Activated CD4-positive, alpha-beta memory T cell treated with anti-CD3 and anti-CD28 coated beads for 36 hours (primary cell): ENCODE measurements at regions not wholly inside any gene's neighbourhood (a gene's known extent, or its start where the extent isn't known, plus 50 kb on each side); places are given as distances from the start of the nearest gene placed in this dataset.

Experiments used
- CTCF ChIA-PET: fragments of 350-600 bp; sonication (Branson Sonifier 250); formaldehyde crosslinking; loops from one replicate; lab custom pipeline; 2021; ENCODE audit warnings: antibody characterized with exemption, inconsistent platforms; lab: Charles Lee
- POLR2A ChIA-PET: fragments of 350-600 bp; sonication (Branson Sonifier 250); formaldehyde crosslinking; loops from one replicate; lab custom pipeline; 2021; ENCODE audit warnings: antibody characterized with exemption; lab: Charles Lee
- DNase-seq: peaks from one replicate; pipeline ENCODE4 v3.0.0-alpha.2; 2020
- H3K27ac Mint-ChIP-seq: one replicate; pipeline ENCODE4 v1.8.0; 2021; ENCODE audit warnings: mixed read lengths
- H3K27me3 Mint-ChIP-seq: one replicate; pipeline ENCODE4 v1.8.0; 2021; ENCODE audit warnings: mixed read lengths
- H3K36me3 Mint-ChIP-seq: one replicate; pipeline ENCODE4 v1.8.0; 2021; ENCODE audit warnings: mixed read lengths
- H3K4me1 Mint-ChIP-seq: one replicate; pipeline ENCODE4 v1.8.0; 2021; ENCODE audit warnings: low read depth, mixed read lengths
- H3K4me3 Mint-ChIP-seq: one replicate; pipeline ENCODE4 v1.8.0; 2021; ENCODE audit warnings: mild to moderate bottlenecking, mixed read lengths
- H3K9me3 Mint-ChIP-seq: one replicate; pipeline ENCODE4 v1.8.0; 2021; ENCODE audit warnings: mixed read lengths
- intact Hi-C: fragments of 100-400 bp; cut with micrococcal nuclease; formaldehyde crosslinking; loops from one replicate; pipeline ENCODE4 v1.15.1; 2023

DNA sequence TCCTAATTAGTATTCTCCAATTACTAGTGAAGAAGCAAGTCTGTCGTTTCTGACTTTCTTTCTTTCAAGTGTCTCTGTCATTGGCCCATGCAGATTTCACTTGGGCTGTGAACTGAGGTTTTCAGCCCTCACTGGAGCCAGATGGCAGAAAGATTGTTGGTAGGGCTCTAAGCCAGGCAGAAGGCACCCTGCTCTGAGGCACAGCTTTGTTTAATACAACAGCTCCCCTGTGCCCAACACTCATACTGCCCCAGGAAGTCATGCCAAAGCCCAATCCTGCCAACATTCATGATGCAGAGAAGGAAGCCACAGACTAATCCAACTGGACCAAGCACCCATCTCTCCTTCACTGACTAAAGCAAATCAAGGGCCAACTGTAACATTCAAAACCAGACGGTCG lies 117.1 kb upstream of the FRG1 start:
- H3K36me3 Mint-ChIP-seq, result no peaks in the 10 kb centered on the region
- H3K27ac Mint-ChIP-seq, result no peak overlapping the region
- H3K4me3 Mint-ChIP-seq, result no peak overlapping the region
- no peak for DNase-seq
- H3K9me3 Mint-ChIP-seq, result no peaks in the 10 kb centered on the region
- H3K27me3 Mint-ChIP-seq, result no peaks in the 10 kb centered on the region
- intact Hi-C loops, result no loop called here
- ChIA-PET CTCF (no interaction called here), POLR2A (no interaction called here)
- H3K4me1 Mint-ChIP-seq, result no peaks in the 10 kb centered on the region

DNA sequence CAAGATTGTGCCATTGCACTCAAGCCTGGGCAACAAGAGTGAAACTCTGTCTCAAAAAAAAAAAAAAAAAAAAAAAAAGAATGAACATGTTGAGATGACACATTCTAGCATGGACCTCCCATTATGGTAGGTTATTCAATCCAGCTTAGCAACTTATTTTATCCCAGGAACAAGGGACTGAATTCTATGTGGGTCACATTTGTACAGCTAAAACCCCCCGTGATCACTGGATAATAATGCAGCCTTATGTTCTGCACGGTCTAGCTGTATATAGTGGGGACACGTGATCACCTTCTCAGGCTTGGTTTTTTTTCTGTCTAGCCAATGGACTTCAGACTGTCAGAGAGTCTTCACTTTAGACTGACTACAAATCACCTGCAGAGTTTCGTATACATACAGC lies 115.2 kb upstream of the FRG1 start:
- POLR2A ChIA-PET, result no interaction called here
- Mint-ChIP-seq H3K9me3 (no peaks in the 10 kb centered on the region), H3K36me3 (no peaks in the 10 kb centered on the region)

DNA sequence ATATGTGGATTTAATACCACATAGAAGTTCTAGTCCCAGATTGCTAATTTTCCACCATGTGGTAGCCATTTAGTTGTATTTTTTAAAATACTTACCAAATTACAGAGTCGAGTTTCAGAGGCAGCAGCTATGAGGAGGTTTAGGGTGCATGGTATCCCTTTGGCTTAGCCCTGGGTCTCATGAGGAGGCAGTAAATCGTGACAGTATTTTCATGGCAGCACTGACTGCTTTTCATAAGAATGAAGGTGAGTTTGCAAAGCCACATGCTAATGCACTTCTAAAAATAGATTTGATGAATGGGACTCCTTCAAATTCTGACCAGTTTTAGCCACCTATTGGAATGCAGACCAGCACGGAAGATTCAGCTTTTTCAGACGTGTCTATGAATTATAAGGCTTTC lies 114.0 kb upstream of the FRG1 start:
- no peaks in the 10 kb centered on the region for H3K4me1 Mint-ChIP-seq
- intact Hi-C loops, result no loop called here
- DNase-seq, result no peak

More for the DNA sequence above, 115.2 kb upstream of the FRG1 start:
- DNase-seq, result no peak
- H3K4me3 Mint-ChIP-seq, result no peak overlapping the region
- no peaks in the 10 kb centered on the region for H3K4me1 Mint-ChIP-seq
- no peaks in the 10 kb centered on the region for H3K27me3 Mint-ChIP-seq
- CTCF ChIA-PET, result no interaction called here
- intact Hi-C loops, result no loop called here
- H3K27ac Mint-ChIP-seq, result no peak overlapping the region

DNA sequence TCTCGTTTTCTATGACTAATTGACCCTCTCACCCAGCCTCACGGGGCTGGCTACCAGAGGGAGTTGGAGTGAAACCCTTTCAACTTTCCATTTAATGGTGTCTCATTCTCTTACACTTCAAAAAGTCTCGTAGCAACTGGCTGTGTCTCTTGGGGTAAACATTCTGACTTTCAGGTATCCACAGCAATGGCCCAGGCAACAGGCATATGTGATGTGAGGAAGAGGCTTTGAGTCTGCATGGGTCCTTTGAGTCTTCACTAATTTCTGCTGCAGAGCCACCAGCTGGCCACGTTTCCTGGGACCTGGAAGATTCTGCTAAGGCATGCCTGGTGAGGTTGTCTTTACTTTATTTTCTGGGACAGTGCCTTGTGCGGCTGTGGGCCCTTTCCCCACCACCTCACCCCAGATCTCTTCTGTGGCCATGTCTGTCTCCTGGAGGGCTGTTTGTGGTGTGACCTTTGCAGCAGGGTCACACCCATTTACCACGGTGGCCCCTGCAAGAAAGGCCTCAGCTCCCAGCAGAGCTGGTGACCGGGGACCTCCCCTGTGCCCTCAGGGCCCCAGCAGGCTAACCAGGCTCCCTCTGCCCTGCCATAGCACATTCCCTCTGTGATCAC lies 112.5 kb upstream of the FRG1 start:
- Mint-ChIP-seq H3K27me3 (no peaks in the 10 kb centered on the region), H3K9me3 (no peaks in the 10 kb centered on the region), H3K4me3 (no peak overlapping the region), H3K36me3 (no peaks in the 10 kb centered on the region), H3K27ac (no peak overlapping the region), H3K4me1 (no peaks in the 10 kb centered on the region)
- ChIA-PET POLR2A (no interaction called here), CTCF (no interaction called here)
- intact Hi-C loops, result no loop called here
- no peak for DNase-seq

More for the DNA sequence above, 114.0 kb upstream of the FRG1 start:
- Mint-ChIP-seq H3K27ac (no peak overlapping the region), H3K4me3 (no peak overlapping the region), H3K27me3 (no peaks in the 10 kb centered on the region), H3K36me3 (no peaks in the 10 kb centered on the region), H3K9me3 (no peaks in the 10 kb centered on the region)
- POLR2A ChIA-PET, result no interaction called here
- CTCF ChIA-PET, result no interaction called here

DNA sequence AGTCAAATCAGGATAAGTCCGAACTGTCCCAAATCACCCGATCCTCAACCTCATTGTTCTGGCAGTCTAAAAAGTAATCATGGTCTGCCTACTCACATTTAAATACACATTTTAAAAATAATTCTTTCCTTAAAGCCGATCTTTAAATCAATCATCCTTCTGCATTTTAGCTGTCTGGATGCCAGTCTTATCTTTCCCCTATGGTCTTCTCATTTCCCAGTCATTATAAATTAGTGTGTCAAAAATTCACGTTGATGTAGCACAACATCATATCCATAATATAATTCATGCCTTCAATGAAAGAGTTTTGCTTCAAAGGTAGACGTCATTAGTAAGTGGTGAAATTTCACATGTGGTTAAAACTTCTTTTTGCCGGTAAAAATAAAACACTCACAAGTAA lies 108.1 kb upstream of the FRG1 start:
- no peaks in the 10 kb centered on the region for H3K27me3 Mint-ChIP-seq
- no peak for DNase-seq
- intact Hi-C loops, result no loop called here
- POLR2A ChIA-PET, result interaction anchor here (0.6 kb wide), 1 partner anchor 10 kb away, joined by 3 read pairs; no protein-coding TSS in a partner anchor
- CTCF ChIA-PET, result no interaction called here
- H3K27ac Mint-ChIP-seq, result no peak overlapping the region
- H3K4me1 Mint-ChIP-seq, result no peaks in the 10 kb centered on the region
- H3K9me3 Mint-ChIP-seq, result no peaks in the 10 kb centered on the region
- no peaks in the 10 kb centered on the region for H3K36me3 Mint-ChIP-seq
- no peak overlapping the region for H3K4me3 Mint-ChIP-seq

DNA sequence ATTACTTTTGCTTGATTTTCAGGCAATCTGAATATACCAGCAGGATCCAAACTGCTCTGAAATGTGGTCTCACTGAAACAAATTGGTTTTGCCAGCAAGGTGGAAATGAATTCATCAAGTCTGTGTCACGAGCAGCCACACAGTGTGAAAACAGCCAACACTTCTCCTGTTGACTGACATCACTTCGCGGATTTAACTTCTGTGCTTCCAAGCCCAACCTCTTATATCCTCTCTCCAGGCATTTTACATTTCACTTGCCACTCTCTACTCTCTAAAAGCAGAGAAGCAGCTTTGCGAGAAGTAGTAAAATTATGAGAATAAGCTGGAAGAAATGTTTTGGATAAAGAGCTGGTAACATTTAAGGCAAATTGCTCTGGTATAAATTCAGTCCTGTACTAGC lies 106.1 kb upstream of the FRG1 start:
- Mint-ChIP-seq H3K36me3 (no peaks in the 10 kb centered on the region), H3K27ac (no peak overlapping the region), H3K4me3 (no peak overlapping the region), H3K27me3 (no peaks in the 10 kb centered on the region), H3K9me3 (no peaks in the 10 kb centered on the region), H3K4me1 (no peaks in the 10 kb centered on the region)
- ChIA-PET POLR2A (no interaction called here), CTCF (no interaction called here)
- intact Hi-C loops, result no loop called here
- DNase-seq, result no peak

DNA sequence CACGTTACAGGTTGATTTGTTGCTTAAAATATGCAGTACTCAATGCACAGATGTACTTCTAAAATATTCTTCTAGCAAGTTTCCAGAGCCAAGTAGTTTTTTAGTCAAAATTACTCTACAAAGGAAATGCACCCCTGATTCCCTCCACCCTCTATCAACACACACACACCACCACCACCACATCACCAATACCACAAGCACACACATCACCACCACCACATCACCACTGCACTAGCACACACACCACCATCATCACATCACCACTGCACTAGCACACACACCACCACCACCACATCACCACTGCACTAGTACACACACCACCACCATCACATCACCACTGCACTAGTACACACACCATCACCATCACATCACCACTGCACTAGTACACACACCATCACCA lies 105.2 kb upstream of the FRG1 start:
- no peaks in the 10 kb centered on the region for H3K36me3 Mint-ChIP-seq
- H3K27me3 Mint-ChIP-seq, result no peaks in the 10 kb centered on the region
- no peaks in the 10 kb centered on the region for H3K9me3 Mint-ChIP-seq
- no peaks in the 10 kb centered on the region for H3K4me1 Mint-ChIP-seq
- POLR2A ChIA-PET, result no interaction called here
- no peak overlapping the region for H3K27ac Mint-ChIP-seq
- CTCF ChIA-PET, result no interaction called here
- no peak for DNase-seq
- no peak overlapping the region for H3K4me3 Mint-ChIP-seq
- intact Hi-C loops, result no loop called here

DNA sequence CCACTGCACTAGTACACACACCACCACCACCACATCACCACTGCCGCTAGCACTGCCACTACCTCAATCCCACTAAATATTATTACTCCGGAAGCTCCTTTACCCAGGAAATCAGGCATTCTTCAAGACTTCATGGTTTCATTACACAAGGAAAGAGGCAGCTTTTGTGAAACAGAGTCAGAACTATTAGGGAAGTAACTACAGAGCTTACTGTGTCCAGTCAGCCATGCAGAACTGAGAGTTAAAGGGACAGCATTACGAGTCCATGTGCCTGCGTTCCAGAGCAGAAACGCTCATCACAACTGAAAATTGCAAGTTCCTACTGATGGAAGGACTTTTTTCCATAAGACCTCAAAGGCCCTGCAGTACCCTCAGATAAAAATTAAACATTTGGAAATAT lies 103.2 kb upstream of the FRG1 start:
- ChIA-PET POLR2A (no interaction called here), CTCF (no interaction called here)
- intact Hi-C loops, result no loop called here
- no peak overlapping the region for H3K27ac Mint-ChIP-seq
- DNase-seq, result no peak
- no peaks in the 10 kb centered on the region for H3K36me3 Mint-ChIP-seq
- H3K27me3 Mint-ChIP-seq, result no peaks in the 10 kb centered on the region
- H3K4me3 Mint-ChIP-seq, result no peak overlapping the region
- H3K9me3 Mint-ChIP-seq, result no peaks in the 10 kb centered on the region
- H3K4me1 Mint-ChIP-seq, result no peaks in the 10 kb centered on the region

DNA sequence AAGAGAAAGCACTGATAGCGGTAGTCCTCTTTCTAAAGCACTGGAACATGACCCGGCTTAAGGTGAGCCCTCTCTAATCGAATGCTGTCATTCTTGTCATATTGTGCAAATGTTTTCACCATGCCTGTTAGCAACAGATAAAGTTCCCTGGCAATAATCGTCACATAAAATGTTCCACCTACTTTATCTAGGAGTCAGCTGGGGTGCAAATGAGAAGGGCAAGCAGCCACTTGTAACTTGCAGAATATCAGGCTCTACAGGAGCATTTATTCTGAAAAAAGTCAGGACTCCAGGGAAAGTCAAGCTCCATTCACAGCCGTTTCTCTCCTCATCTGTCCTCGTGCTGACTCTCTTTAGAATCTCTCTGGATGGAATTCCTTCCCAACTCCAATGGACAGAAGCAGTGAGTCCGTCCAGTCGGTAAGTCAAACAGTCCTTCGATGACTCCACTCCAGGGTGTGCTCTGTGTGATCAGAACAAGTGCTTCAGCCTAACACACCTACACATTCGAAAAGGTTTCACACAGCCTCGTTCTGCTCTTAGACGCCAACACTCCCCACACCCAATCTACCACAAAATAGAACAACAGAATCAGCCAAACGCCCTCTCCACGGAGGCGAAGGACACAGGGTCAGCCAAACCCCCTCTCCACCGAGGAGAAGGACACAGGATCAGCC lies 101.7 kb upstream of the FRG1 start:
- Mint-ChIP-seq H3K36me3 (no peaks in the 10 kb centered on the region), H3K27ac (no peak overlapping the region), H3K4me3 (no peak overlapping the region), H3K9me3 (no peaks in the 10 kb centered on the region), H3K27me3 (no peaks in the 10 kb centered on the region), H3K4me1 (no peaks in the 10 kb centered on the region)
- intact Hi-C loops, result no loop called here
- ChIA-PET CTCF (no interaction called here), POLR2A (no interaction called here)
- no peak for DNase-seq

DNA sequence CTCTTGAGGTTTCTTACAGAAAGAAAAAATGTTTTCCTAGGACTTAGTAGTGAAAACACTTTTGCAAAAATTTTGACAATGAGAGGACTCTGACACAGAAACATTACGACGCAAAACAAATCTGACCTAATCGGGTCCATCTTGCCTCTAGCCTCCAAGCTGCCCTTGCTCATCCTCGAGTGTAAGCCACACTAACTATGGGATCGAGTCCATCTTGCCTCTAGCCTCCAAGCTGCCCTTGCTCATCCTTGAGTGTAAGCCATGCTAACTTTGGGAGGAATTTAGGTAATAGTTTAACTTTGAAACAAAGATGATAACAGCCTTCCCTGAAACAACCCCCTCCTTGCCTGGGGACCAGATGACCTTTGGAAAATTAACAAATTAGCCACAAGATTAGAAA lies 100.3 kb upstream of the FRG1 start:
- DNase-seq, result no peak
- no peaks in the 10 kb centered on the region for H3K36me3 Mint-ChIP-seq
- H3K4me3 Mint-ChIP-seq, result no peak overlapping the region
- H3K27ac Mint-ChIP-seq, result no peak overlapping the region
- POLR2A ChIA-PET, result no interaction called here
- H3K4me1 Mint-ChIP-seq, result no peaks in the 10 kb centered on the region
- no peaks in the 10 kb centered on the region for H3K9me3 Mint-ChIP-seq
- no peaks in the 10 kb centered on the region for H3K27me3 Mint-ChIP-seq
- CTCF ChIA-PET, result no interaction called here
- intact Hi-C loops, result no loop called here

DNA sequence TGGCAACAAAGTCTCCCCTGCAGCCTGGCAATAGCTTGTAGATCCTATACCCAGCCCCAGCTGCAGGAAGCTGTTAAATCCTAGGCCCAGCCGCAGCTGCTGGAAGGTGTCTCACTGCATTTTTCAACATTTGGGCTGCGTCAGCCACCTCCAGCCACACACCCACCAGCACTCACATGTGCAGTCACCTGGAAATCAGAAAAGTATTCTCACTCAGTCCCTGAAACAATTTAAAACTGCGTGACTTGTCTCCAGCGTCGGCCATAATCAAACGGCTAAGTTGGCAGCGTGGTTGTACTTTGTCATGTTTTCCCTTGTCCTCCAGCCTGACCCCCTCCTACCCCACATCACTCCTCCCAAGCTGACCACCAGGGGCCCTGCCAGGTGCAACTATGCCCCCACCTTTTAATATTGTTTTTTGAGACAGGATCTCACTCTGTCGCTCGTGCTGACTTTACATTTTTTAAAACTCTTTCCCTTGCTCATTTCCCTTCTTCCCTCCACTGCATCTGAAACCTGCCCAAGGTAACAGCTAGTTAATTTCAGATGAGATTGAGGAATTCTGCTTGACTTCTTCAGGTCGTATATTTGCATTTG lies 97.2 kb upstream of the FRG1 start:
- H3K4me3 Mint-ChIP-seq, result no peak overlapping the region
- no peaks in the 10 kb centered on the region for H3K9me3 Mint-ChIP-seq
- H3K4me1 Mint-ChIP-seq, result no peaks in the 10 kb centered on the region
- H3K27me3 Mint-ChIP-seq, result no peaks in the 10 kb centered on the region
- ChIA-PET POLR2A (no interaction called here), CTCF (no interaction called here)
- H3K36me3 Mint-ChIP-seq, result no peaks in the 10 kb centered on the region
- intact Hi-C loops, result no loop called here
- no peak overlapping the region for H3K27ac Mint-ChIP-seq
- DNase-seq, result no peak

DNA sequence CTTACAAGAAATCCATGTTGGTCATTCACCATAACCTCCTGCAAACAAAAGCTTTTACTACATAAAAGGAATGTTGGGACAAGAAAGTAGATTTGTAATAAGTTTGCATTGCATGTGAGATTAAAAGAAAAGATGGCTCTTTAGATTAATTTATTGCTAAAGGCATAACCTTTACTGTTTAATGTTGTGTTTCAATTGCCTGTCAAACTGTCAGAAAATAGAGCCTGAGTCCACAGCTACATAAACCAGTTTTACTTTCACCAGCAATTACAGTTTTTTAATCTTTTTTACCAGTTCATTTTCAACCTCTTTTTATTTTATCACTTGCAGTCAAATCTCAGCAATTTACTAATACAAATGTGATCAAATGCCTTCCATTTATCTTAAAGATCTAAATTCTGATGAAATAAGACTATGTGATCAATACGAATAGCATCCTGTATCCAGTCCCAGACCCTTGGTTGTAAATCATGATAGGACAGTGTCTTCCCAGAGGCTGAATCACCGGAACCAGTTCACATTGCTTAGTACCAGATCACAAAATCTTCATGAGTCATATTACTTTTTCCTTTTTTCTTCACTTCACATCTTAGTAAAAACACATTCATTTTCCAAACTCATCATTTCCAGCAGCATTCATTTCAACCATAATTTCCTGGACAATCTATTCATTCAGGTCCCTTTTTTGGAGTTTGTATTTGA lies 95.4 kb upstream of the FRG1 start:
- CTCF ChIA-PET, result no interaction called here
- no peak overlapping the region for H3K27ac Mint-ChIP-seq
- intact Hi-C loops, result no loop called here
- no peak overlapping the region for H3K4me3 Mint-ChIP-seq
- POLR2A ChIA-PET, result no interaction called here
- H3K27me3 Mint-ChIP-seq, result no peaks in the 10 kb centered on the region
- DNase-seq, result no peak
- no peaks in the 10 kb centered on the region for H3K4me1 Mint-ChIP-seq
- no peaks in the 10 kb centered on the region for H3K36me3 Mint-ChIP-seq
- H3K9me3 Mint-ChIP-seq, result no peaks in the 10 kb centered on the region
